Ascending aorta (tissue), 2 donors: ENCODE measurements at regions not wholly inside any gene's neighbourhood (a gene's known extent, or its start where the extent isn't known, plus 50 kb on each side); places are given as distances from the start of the nearest gene placed in this dataset.

Source experiments
- DNase-seq, 2 donors: peaks; one replicate each; pipeline ENCODE4 v3.0.0-alpha.2; 2019; ENCODE audit warnings: low spot score in 2 of 2
- H3K27ac ChIP-seq, 2 donors: fragments of 200-600 bp; sonication (generic); one replicate each; pipeline ENCODE4 v1.5.1; 2016 to 2017; ENCODE audit warnings: mild to moderate bottlenecking in 1 of 2
- H3K27me3 ChIP-seq: fragments of 200-600 bp; sonication (generic); one replicate; pipeline ENCODE4 v1.5.1; 2017
- H3K36me3 ChIP-seq, 2 donors: fragments of 200-600 bp; sonication (generic); one replicate each; pipeline ENCODE4 v1.5.1; 2016
- H3K4me1 ChIP-seq, 2 donors: fragments of 200-600 bp; sonication (generic); one replicate each; pipeline ENCODE4 v1.5.1; 2016 to 2017; ENCODE audit warnings: mild to moderate bottlenecking in 1 of 2
- H3K4me3 ChIP-seq, 2 donors: fragments of 200-600 bp; sonication (generic); one replicate each; pipeline ENCODE4 v1.5.1; 2016 to 2017; ENCODE audit warnings: mild to moderate bottlenecking in 1 of 2
- H3K9me3 ChIP-seq, 2 donors: fragments of 200-600 bp; sonication (generic); one replicate each; pipeline ENCODE4 v1.5.1; 2016
- intact Hi-C: fragments of 100-400 bp; cut with DNase I; formaldehyde crosslinking; loops from one replicate; pipeline ENCODE4 v1.15.1; 2023
- TF ChIP-seq, protein P1 (sequence below), 3 experiments: fragments of 200-600 bp in 2 of 3; fragments of 450-650 bp in 1 of 3; sonication (generic) in 2 of 3; IDR thresholded peaks; one replicate each; pipeline ENCODE4 v1.5.1; 2016 to 2019; ENCODE audit warnings: antibody characterized with exemption in 3 of 3, mild to moderate bottlenecking in 1 of 3, moderate library complexity in 1 of 3

DNA sequence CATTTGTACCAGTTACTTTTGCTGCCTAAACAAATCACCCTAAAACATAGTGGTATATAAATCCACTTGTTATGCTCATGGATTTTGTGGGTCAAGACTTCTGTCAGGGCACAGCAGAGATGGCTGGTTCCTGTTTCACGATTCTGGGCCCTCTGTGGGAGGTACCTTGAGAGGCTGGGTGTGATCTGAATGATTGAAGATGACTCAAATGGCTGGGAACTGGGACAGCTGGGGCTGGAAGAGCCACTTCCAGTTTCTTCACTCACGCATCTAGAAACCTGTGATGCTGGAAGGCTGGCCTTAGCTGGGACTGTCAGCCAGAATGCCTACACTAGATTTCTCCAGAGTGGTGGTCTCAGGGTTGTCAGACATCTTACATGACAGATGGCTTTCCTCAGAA, 88.1 kb downstream of the KIF4B start:
- Histone ChIP-seq H3K27ac (no peak overlapping the region), H3K36me3 (no peaks in the 10 kb centered on the region), H3K4me3 (no peak overlapping the region), H3K9me3 (no peaks in the 10 kb centered on the region), H3K27me3 (no peaks in the 10 kb centered on the region), H3K4me1 (no peaks in the 10 kb centered on the region)
- intact Hi-C loops: no loop called here
- TF ChIP-seq, protein P1, sequence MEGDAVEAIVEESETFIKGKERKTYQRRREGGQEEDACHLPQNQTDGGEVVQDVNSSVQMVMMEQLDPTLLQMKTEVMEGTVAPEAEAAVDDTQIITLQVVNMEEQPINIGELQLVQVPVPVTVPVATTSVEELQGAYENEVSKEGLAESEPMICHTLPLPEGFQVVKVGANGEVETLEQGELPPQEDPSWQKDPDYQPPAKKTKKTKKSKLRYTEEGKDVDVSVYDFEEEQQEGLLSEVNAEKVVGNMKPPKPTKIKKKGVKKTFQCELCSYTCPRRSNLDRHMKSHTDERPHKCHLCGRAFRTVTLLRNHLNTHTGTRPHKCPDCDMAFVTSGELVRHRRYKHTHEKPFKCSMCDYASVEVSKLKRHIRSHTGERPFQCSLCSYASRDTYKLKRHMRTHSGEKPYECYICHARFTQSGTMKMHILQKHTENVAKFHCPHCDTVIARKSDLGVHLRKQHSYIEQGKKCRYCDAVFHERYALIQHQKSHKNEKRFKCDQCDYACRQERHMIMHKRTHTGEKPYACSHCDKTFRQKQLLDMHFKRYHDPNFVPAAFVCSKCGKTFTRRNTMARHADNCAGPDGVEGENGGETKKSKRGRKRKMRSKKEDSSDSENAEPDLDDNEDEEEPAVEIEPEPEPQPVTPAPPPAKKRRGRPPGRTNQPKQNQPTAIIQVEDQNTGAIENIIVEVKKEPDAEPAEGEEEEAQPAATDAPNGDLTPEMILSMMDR (IDR thresholded peaks at IDR 0.05): no peak
- no peak for DNase-seq

DNA sequence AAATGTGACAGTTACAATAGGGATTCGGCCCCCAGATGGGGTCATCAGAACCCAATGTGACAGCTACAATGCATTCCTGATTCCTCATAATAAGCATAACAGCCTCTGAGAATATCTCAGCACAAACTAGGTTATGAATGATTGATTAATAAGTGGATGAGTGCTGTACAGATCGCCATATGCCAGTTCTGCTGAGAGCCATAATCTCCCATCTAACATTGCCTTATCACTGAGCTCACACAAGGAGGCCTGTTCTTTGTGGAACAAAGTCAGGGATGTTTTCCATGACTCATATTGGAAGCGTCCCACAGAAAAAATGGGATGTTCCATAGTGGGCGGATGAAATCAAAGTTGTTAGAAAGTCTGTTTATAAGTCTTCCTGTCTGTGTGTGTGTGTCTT, 89.6 kb downstream of the KIF4B start:
- H3K4me3 ChIP-seq: no peak overlapping the region
- no peaks in the 10 kb centered on the region for H3K36me3 ChIP-seq
- no peak for DNase-seq
- H3K9me3 ChIP-seq: no peaks in the 10 kb centered on the region
- TF ChIP-seq, protein P1 (IDR thresholded peaks at IDR 0.05): no peak
- intact Hi-C loops: no loop called here
- H3K4me1 ChIP-seq: no peaks in the 10 kb centered on the region
- no peaks in the 10 kb centered on the region for H3K27me3 ChIP-seq
- H3K27ac ChIP-seq: no peak overlapping the region

DNA sequence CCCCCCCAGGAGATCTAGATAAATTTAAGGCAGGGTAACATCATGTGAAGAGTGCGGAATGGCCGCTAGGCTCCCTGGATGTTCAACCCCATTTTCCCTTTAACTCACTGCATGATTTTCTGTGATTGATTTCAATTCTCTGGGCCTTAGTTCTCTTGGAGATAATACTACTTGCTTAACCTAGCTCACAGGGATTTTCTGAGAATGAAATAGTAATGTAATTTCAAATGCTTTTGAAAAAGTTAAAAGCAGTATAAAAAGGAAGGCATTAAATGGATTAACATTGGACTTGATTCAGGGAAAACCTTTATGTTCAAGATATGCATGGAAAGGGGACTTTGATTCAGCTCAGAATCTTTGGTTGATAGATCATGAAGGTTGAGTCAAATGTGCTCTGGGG, 90.9 kb downstream of the KIF4B start:
- H3K27me3 ChIP-seq: no peaks in the 10 kb centered on the region
- TF ChIP-seq, protein P1 (IDR thresholded peaks at IDR 0.05): no peak
- no peak overlapping the region for H3K27ac ChIP-seq
- no peak for DNase-seq
- no peaks in the 10 kb centered on the region for H3K36me3 ChIP-seq
- H3K4me1 ChIP-seq: no peaks in the 10 kb centered on the region
- H3K4me3 ChIP-seq: no peak overlapping the region
- intact Hi-C loops: no loop called here
- no peaks in the 10 kb centered on the region for H3K9me3 ChIP-seq

DNA sequence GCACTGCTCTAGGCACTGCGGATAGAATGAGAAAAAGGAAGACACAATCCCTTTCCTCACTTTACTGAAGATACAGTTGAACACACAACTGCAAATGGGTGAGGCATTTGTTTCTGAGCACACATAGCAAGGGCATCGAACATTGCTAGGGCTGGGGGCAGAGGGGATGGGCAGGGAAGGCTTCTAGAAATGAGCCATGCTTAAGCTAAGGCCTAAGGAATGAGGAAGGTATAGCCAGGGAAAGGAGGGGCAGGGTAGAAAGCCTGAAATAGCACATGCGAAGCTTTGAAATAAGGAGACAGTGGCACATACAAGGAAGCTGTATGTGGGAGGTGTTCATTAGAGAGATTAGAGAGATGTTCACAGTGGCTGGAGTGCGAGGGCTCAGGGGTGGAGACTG, 92.7 kb downstream of the KIF4B start:
- no peaks in the 10 kb centered on the region for H3K4me1 ChIP-seq
- intact Hi-C loops: no loop called here
- H3K4me3 ChIP-seq: no peak overlapping the region
- no peak overlapping the region for H3K27ac ChIP-seq
- H3K36me3 ChIP-seq: no peaks in the 10 kb centered on the region
- DNase-seq: no peak
- TF ChIP-seq, protein P1 (IDR thresholded peaks at IDR 0.05): no peak
- H3K27me3 ChIP-seq: no peaks in the 10 kb centered on the region
- H3K9me3 ChIP-seq: no peaks in the 10 kb centered on the region

DNA sequence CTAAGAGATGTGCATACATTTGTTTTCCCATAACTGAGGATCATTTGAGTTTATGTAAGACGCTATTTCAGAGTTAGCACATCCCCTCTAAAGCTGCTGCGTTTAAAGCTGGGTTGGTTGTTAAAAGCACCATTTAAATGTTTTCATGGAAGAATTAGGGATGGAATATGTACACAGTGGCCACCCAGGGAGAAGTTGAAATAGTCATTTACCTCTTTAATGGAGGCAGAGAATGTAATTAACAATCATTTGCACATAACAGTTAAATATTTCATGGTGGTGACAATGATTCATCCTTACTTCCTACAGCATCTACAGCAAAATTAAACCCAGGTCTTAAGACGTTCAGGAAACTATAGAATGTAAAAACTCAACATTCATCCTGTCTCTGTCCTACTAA, 100.3 kb downstream of the KIF4B start:
- H3K36me3 ChIP-seq: no peaks in the 10 kb centered on the region
- H3K27ac ChIP-seq: no peak overlapping the region
- no peaks in the 10 kb centered on the region for H3K4me1 ChIP-seq
- no peak for DNase-seq
- intact Hi-C loops: no loop called here
- no peak overlapping the region for H3K4me3 ChIP-seq
- H3K9me3 ChIP-seq: no peaks in the 10 kb centered on the region
- TF ChIP-seq, protein P1 (IDR thresholded peaks at IDR 0.05): no peak
- H3K27me3 ChIP-seq: no peaks in the 10 kb centered on the region

DNA sequence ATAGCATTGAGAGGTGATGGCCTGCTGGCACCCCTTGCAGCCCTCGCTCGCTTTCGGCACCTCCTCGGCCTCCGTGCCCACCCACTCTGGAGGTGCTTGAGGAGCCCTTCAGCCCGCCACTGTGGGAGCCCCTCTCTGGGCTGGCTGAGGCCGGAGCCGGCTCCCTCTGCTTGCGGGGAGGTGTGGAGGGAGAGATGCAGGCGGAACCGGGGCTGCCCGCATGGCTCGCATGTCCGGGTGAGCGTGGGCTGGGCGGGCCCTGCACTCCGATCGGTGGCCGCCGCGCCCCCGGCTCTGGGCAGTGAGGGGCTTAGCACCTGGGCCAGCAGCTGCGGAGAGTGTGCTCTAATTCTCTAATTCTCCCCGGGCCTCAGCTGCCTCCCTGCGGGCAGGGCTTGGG, 101.1 kb downstream of the KIF4B start:
- TF ChIP-seq, protein P1 (IDR thresholded peaks at IDR 0.05): no peak
- intact Hi-C loops: no loop called here
- no peaks in the 10 kb centered on the region for H3K27me3 ChIP-seq
- no peaks in the 10 kb centered on the region for H3K36me3 ChIP-seq
- no peaks in the 10 kb centered on the region for H3K4me1 ChIP-seq
- H3K4me3 ChIP-seq: no peak overlapping the region
- no peaks in the 10 kb centered on the region for H3K9me3 ChIP-seq
- no peak overlapping the region for H3K27ac ChIP-seq
- DNase-seq: no peak
